HEK293 (cell line): ENCODE measurements at regions not wholly inside any gene's neighbourhood (a gene's known extent, or its start where the extent isn't known, plus 50 kb on each side); places are given as distances from the start of the nearest gene placed in this dataset.

ENCODE experiments used
- CTCF ChIP-seq: fragments of 450-650 bp; formaldehyde crosslinking; IDR thresholded peaks from 2 replicates; pipeline ENCODE4 v1.5.1; 2016; ENCODE audit warnings: missing biosample characterization, missing genetic modification characterization
- HOXC10 ChIP-seq: sonication (generic); formaldehyde crosslinking; IDR thresholded peaks from 2 replicates; pipeline ENCODE4 v1.8.1; 2023; ENCODE audit warnings: mild to moderate bottlenecking, missing genetic modification reagents
- REPIN1 ChIP-seq: fragments of 450-650 bp; formaldehyde crosslinking; IDR thresholded peaks from 2 replicates; pipeline ENCODE4 v1.5.1; 2017; ENCODE audit warnings: missing biosample characterization, missing genetic modification characterization, low read depth
- REST ChIP-seq: fragments of 450-650 bp; formaldehyde crosslinking; IDR thresholded peaks from 2 replicates; pipeline ENCODE4 v1.5.1; 2016; ENCODE audit warnings: missing biosample characterization, missing genetic modification characterization
- TSHZ1 ChIP-seq: fragments of 450-650 bp; formaldehyde crosslinking; IDR thresholded peaks from 2 replicates; pipeline ENCODE4 v1.5.1; 2016; ENCODE audit warnings: missing biosample characterization, missing genetic modification characterization, borderline replicate concordance
- ZBTB7A ChIP-seq: fragments of 450-650 bp; formaldehyde crosslinking; IDR thresholded peaks from 2 replicates; pipeline ENCODE4 v1.5.1; 2016; ENCODE audit warnings: low read depth, missing biosample characterization, missing genetic modification characterization
- ZFP69B ChIP-seq: fragments of 450-650 bp; formaldehyde crosslinking; IDR thresholded peaks from 2 replicates; pipeline ENCODE4 v1.5.1; 2016; ENCODE audit warnings: missing biosample characterization, missing genetic modification characterization
- ZNF155 ChIP-seq: fragments of 450-650 bp; formaldehyde crosslinking; IDR thresholded peaks from 2 replicates; pipeline ENCODE4 v1.5.1; 2016; ENCODE audit warnings: missing biosample characterization, missing genetic modification characterization
- ZNF48 ChIP-seq: fragments of 450-650 bp; formaldehyde crosslinking; IDR thresholded peaks from 2 replicates; pipeline ENCODE4 v1.5.1; 2016; ENCODE audit warnings: missing biosample characterization, missing genetic modification characterization
- ZNF548 ChIP-seq: fragments of 450-650 bp; formaldehyde crosslinking; IDR thresholded peaks from 2 replicates; pipeline ENCODE4 v1.5.1; 2016; ENCODE audit warnings: missing biosample characterization, missing genetic modification characterization
- ZSCAN18 ChIP-seq: fragments of 450-650 bp; formaldehyde crosslinking; IDR thresholded peaks from 2 replicates; pipeline ENCODE4 v1.5.1; 2016; ENCODE audit warnings: missing biosample characterization, missing genetic modification characterization

DNA sequence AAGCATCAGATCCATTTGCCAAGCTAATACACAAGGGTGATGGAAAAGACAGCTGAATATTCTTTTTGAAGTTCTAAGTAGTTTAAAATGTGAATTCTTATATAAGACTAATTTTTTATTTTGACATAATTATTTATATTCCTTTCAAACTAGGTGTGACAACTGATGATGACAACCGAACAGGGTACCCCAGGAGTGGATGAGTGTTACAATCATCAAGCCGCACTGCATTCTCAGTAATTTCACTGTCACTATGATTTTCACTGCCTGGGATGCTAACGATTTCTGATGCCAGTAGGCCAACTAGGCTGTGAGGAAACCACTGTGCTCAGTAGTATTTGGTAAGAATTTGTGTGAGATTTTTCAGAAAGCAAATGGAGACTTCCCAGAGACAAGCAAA is 317.5 kb downstream of the ARAP2 start:
- TF ChIP-seq ZBTB7A (tag by site-specific recombination) (no peak), REPIN1 (tag by site-specific recombination) (no peak), HOXC10 (no peak), ZNF48 (tag by site-specific recombination) (no peak), ZNF548 (tag by site-specific recombination) (no peak), ZFP69B (tag by site-specific recombination) (no peak), CTCF (tag by site-specific recombination) (no peak), REST (tag by site-specific recombination) (no peak), TSHZ1 (tag by site-specific recombination) (no peak), ZNF155 (no peak), ZSCAN18 (tag by site-specific recombination) (no peak)
